Head of caudate nucleus (tissue), 42 donors: ENCODE measurements at regions not wholly inside any gene's neighbourhood (a gene's known extent, or its start where the extent isn't known, plus 50 kb on each side); places are given as distances from the start of the nearest gene placed in this dataset.

Experiments used
- DNase-seq, 42 donors: peaks; one replicate each; pipeline versions ENCODE4 v3.0.0 to v3.0.0-alpha.2; 2020 to 2021; ENCODE audit warnings: mixed read lengths in 7 of 42
- intact Hi-C: fragments of 100-400 bp; cut with DNase I; formaldehyde crosslinking; loops from one replicate; pipeline ENCODE4 v1.15.0; 2022

GRCh38 chr7:41811941-41812340 lies 109.1 kb upstream of the INHBA start:
- intact Hi-C loops: no loop called here
- DNase-seq: no peak

- intact Hi-C loops: no loop called here
- no peak for DNase-seq
These were observed 107.2 kb upstream of the INHBA start for GRCh38 chr7:41809940-41810576.

- no peak for DNase-seq
- intact Hi-C loops: no loop called here
These were observed 106.6 kb upstream of the INHBA start for GRCh38 chr7:41809529-41809939.

GRCh38 chr7:41809116-41809515 lies 106.2 kb upstream of the INHBA start:
- no peak for DNase-seq
- intact Hi-C loops: no loop called here

GRCh38 chr7:41808541-41808940 lies 105.7 kb upstream of the INHBA start:
- intact Hi-C loops: no loop called here
- no peak for DNase-seq

GRCh38 chr7:41803569-41803968 lies 100.7 kb upstream of the INHBA start:
- intact Hi-C loops: no loop called here
- DNase-seq: no peak

- no peak for DNase-seq
- intact Hi-C loops: no loop called here
These were observed 93.4 kb upstream of the INHBA start for GRCh38 chr7:41796331-41796730.

GRCh38 chr7:41795276-41795833 lies 92.5 kb upstream of the INHBA start:
- no peak for DNase-seq
- intact Hi-C loops: no loop called here

GRCh38 chr7:41793556-41793955 lies 90.7 kb upstream of the INHBA start:
- DNase-seq: no peak
- intact Hi-C loops: no loop called here

GRCh38 chr7:41792120-41792519 lies 89.2 kb upstream of the INHBA start:
- DNase-seq: no peak
- intact Hi-C loops: no loop called here

GRCh38 chr7:41788556-41788955 lies 85.7 kb upstream of the INHBA start:
- no peak for DNase-seq
- intact Hi-C loops: no loop called here

- DNase-seq: no peak
- intact Hi-C loops: no loop called here
These were observed 84.9 kb upstream of the INHBA start for GRCh38 chr7:41787651-41788350.

GRCh38 chr7:41786944-41787343 lies 84.1 kb upstream of the INHBA start:
- DNase-seq: peak in 2 of 42 donors; percentile 8 to 27

GRCh38 chr7:41786404-41786803 lies 83.5 kb upstream of the INHBA start:
- DNase-seq: no peak
- intact Hi-C loops: no loop called here

More at GRCh38 chr7:41786944-41787343, 84.1 kb upstream of the INHBA start:
- intact Hi-C loops: no loop called here

GRCh38 chr7:41785840-41786239 lies 83.0 kb upstream of the INHBA start:
- intact Hi-C loops: no loop called here
- DNase-seq: no peak

GRCh38 chr7:41785265-41785664 lies 82.4 kb upstream of the INHBA start:
- intact Hi-C loops: no loop called here
- no peak for DNase-seq

- DNase-seq: peak in 1 of 42 donors; percentile 9
- intact Hi-C loops: no loop called here
These were observed 77.0 kb upstream of the INHBA start for GRCh38 chr7:41779918-41780317.

- intact Hi-C loops: no loop called here
These were observed 75.2 kb upstream of the INHBA start for GRCh38 chr7:41777894-41778596.

GRCh38 chr7:41774966-41775365 lies 72.1 kb upstream of the INHBA start:
- intact Hi-C loops: no loop called here
- DNase-seq: no peak

More at GRCh38 chr7:41777894-41778596, 75.2 kb upstream of the INHBA start:
- peak in 3 of 42 donors; percentile 2 to 16 (median 7) for DNase-seq

- intact Hi-C loops: no loop called here
- no peak for DNase-seq
These were observed 70.9 kb upstream of the INHBA start for GRCh38 chr7:41773756-41774155.
